Fibroblast of skin of left biceps (primary cell): ENCODE measurements at regions not wholly inside any gene's neighbourhood (a gene's known extent, or its start where the extent isn't known, plus 50 kb on each side); places are given as distances from the start of the nearest gene placed in this dataset.
"Not testable (repeated sequence)": the region's sequence is repeated elsewhere in the genome, so short reads cannot be mapped to it uniquely, and the experiment has no call there.

Experiments used
- DNase-seq, 2 experiments: peaks; one replicate each; pipeline ENCODE4 v3.0.0-alpha.2; 2013; ENCODE audit warnings: low read depth in 2 of 2

GRCh38 chr16:29145086-29145485, 160.2 kb downstream of the LAT start:
- not testable (repeated sequence) for DNase-seq

- not testable (repeated sequence) for DNase-seq
Observed at GRCh38 chr16:29144669-29145062, 159.8 kb downstream of the LAT start.

- DNase-seq, result not testable (repeated sequence)
Observed at GRCh38 chr16:29143739-29144668, 159.2 kb downstream of the LAT start.

- not testable (repeated sequence) for DNase-seq
Observed at GRCh38 chr16:29142506-29142905, 157.7 kb downstream of the LAT start.

GRCh38 chr16:29141586-29142324, 156.9 kb downstream of the LAT start:
- no peak for DNase-seq

GRCh38 chr16:29141121-29141520, 156.3 kb downstream of the LAT start:
- not testable (repeated sequence) for DNase-seq

- not testable (repeated sequence) for DNase-seq
Observed at GRCh38 chr16:29139901-29140855, 155.3 kb downstream of the LAT start.

- no peak for DNase-seq
Observed at GRCh38 chr16:29139261-29139802, 154.5 kb downstream of the LAT start.

GRCh38 chr16:29138698-29139097, 153.8 kb downstream of the LAT start:
- not testable (repeated sequence) for DNase-seq

GRCh38 chr16:29137894-29138662, 153.2 kb downstream of the LAT start:
- not testable (repeated sequence) for DNase-seq

GRCh38 chr16:29137461-29137860, 152.6 kb downstream of the LAT start:
- DNase-seq, result not testable (repeated sequence)

- not testable (repeated sequence) for DNase-seq
Observed at GRCh38 chr16:29136916-29137315, 152.1 kb downstream of the LAT start.

GRCh38 chr16:29136046-29136696, 151.3 kb downstream of the LAT start:
- DNase-seq, result not testable (repeated sequence)

- DNase-seq, result not testable (repeated sequence)
Observed at GRCh38 chr16:29135098-29135497, 150.2 kb downstream of the LAT start.

- not testable (repeated sequence) for DNase-seq
Observed at GRCh38 chr16:29133681-29134430, 149.0 kb downstream of the LAT start.

GRCh38 chr16:29132869-29133268, 148.0 kb downstream of the LAT start:
- DNase-seq, result not testable (repeated sequence)

GRCh38 chr16:29132444-29132843, 147.6 kb downstream of the LAT start:
- DNase-seq, result not testable (repeated sequence)

GRCh38 chr16:29130901-29131851, 146.3 kb downstream of the LAT start:
- not testable (repeated sequence) for DNase-seq
